ENCODE measurements at regions not wholly inside any gene's neighbourhood (a gene's known extent, or its start where the extent isn't known, plus 50 kb on each side); places are given as distances from the start of the nearest gene placed in this dataset.
"Not testable (repeated sequence)": the region's sequence is repeated elsewhere in the genome, so short reads cannot be mapped to it uniquely, and the experiment has no call there.

DNA sequence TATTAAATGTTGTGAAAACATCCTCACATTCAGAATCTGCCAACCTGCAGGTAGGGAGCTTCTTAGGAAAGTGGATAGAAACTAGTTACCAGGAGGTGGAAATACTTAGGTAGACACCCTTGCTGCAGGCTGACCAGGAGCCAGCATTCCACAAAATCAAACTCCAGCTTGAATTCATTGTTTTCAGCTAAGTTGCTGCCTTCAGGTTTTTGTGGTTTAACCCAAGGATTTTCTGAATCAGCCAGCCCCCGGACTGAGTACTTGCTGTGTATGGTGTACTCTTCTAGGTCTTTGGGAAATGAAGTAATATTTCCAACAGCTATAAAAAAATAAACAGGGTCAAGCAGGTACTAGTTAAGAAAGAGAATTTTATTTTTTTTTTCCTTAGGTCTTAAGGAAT lies 192.1 kb upstream of the CHST9 start:
- DNase-seq (ENCODE audit: low spot score) = no peak

DNA sequence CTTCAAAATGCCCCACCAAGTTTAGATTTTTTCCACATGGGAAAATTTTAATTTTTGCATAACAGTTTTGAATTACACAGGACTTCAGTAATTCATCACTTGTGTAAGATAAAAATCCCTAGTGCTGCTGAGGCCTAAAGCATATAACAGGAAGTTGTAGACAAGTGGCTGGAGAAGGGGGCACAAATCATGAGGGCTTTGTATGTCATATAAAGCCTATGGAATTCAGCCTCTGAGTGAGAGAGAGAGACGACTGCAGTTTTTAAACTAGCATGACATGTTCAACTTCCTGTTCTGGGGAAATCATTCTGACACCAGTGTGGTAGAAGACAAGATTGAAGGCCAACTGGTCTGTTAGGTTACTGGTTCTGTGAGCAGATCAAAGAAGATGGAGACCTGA lies 187.3 kb upstream of the CHST9 start:
- DNase-seq (ENCODE audit: low spot score) = no peak

DNA sequence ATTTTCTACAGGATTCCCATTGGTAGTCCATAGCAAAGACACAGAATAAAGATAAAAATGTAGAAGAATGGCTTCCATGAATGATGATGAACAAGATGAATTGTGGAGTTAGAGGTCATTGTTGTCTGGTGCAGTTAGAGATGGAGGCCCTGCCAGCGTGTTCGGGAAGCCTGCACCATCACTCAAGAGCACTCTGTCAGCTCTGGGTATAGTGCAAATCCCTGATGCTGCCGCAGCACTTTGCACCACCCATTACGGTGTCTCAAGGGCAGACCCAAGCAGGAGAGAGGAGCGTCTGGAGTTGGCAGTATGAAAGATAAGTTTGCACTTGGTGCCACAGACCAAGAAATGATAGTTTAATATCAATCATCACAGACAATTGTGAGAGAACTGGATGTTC lies 181.6 kb upstream of the CHST9 start:
- no peak for DNase-seq (ENCODE audit: low spot score)

DNA sequence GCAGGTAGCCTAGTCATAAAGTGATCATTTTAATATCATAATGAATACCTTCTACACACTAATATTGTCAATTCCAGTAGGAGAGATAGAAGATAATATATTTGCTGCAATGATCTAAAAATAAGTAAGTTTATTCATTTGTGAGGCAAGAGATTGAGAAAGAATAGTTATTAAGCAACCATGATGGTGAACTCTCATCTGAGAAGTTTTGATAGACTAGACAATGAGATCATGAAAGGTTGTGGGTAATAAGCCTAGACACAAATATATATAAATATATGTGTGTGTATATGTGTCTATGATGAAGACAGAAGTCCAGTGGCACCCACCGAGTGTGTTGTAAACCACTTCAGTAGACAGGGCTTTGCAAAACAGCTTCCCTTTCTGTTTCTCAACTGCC lies 181.0 kb upstream of the CHST9 start:
- DNase-seq (ENCODE audit: low spot score) = no peak

DNA sequence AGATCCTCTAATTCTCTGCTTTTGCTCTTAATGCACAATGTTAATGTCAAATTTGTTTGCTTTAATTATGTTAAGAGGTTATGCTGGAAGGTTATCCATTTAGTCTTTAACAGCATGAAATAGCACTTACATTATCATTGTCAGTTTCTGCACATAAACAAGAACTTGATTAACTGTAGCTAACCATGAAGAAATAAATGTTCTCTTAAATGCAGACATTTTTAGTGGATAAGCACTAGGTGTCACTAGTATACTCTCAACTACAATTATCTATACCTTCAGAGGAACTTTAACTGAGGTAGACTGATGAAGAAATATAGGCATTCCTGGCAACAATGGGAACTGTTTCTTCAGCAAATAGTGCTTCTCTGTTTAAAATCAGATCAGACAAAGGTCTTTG lies 178.8 kb upstream of the CHST9 start:
- DNase-seq (ENCODE audit: low spot score) = no peak

GRCh38 chr18:27361477-27361876 lies 176.4 kb upstream of the CHST9 start:
- DNase-seq (ENCODE audit: low spot score) = no peak

GRCh38 chr18:27355308-27355707 lies 170.2 kb upstream of the CHST9 start:
- no peak for DNase-seq (ENCODE audit: low spot score)

GRCh38 chr18:27353273-27353672 lies 168.2 kb upstream of the CHST9 start:
- no peak for DNase-seq (ENCODE audit: low spot score)

- DNase-seq (ENCODE audit: low spot score) = no peak
These were observed 164.3 kb upstream of the CHST9 start for GRCh38 chr18:27349284-27349882.

- DNase-seq (ENCODE audit: low spot score) = no peak
These were observed 146.5 kb upstream of the CHST9 start for GRCh38 chr18:27331606-27332005.

- DNase-seq (ENCODE audit: low spot score) = no peak
These were observed 129.9 kb upstream of the CHST9 start for GRCh38 chr18:27314996-27315395.

DNA sequence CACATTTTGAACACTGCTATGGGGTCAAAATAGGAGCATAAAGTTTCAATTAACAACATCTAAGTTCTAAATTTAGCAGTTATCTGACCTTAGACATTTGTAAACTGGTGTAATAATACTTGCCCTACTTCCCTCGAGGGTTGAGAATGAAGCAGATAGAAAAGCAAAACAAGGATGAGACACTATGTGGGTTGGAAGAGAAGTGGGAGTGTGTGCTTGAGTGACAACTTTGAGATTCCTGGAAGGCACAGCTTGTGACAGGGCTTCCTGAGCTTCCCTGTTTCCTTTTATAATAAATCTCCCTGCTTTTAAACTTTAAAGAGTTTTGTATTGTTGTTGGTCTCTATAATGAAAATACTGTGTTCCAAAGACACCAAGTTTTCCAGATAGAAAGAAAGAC lies 128.6 kb upstream of the CHST9 start:
- DNase-seq (ENCODE audit: low spot score) = no peak

- DNase-seq (ENCODE audit: low spot score) = no peak
These were observed 127.7 kb upstream of the CHST9 start for GRCh38 chr18:27312853-27313252.

DNA sequence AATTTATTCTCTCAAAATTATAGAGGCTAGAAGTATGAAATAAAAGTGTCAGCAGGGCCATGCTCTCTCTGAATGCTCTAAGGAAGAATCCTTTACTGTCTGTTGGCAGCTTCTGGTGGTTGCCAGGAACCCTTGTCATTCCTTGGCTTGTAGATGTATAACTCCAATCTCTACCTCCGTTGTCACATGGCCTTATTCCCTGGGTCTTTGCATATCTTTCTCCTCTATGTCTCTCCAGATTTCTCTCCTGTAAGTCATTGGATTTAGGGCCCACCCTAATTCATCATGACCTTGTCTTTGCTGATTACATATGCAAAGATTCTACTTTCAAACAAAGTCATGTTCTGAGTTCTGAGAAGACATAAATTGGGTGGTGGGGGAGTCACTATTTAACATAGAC lies 127.0 kb upstream of the CHST9 start:
- no peak for DNase-seq (ENCODE audit: low spot score)

GRCh38 chr18:27311114-27311513 lies 126.0 kb upstream of the CHST9 start:
- no peak for DNase-seq (ENCODE audit: low spot score)

- no peak for DNase-seq (ENCODE audit: low spot score)
These were observed 116.7 kb upstream of the CHST9 start for GRCh38 chr18:27301615-27302378.

DNA sequence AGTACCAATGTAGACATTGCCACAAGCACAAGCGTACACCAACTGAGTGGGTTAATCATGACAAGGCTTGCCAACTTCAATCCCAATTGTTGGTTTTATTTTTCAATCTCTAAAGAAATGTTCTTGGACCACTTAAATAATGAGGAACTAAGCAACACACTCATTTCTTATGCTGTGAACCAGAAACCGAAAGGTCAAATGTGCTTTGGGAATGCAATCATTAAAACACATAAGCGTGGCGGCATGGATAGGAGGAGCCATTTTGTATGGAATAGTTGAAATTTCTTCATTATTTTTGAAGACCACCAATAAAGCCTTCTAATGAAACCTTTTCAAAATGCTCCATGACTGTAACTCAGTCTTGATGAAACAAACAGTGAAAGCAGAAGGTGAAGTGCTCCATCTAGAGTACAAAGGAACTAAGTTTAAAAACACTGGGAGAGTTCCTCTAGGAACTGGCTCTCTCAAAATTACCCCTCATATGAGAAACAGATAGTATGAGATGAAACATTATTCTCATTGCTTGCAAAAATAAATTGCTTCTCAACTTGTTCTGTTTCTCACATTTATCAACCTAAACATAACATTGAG lies 113.2 kb upstream of the CHST9 start:
- DNase-seq (ENCODE audit: low spot score) = no peak

DNA sequence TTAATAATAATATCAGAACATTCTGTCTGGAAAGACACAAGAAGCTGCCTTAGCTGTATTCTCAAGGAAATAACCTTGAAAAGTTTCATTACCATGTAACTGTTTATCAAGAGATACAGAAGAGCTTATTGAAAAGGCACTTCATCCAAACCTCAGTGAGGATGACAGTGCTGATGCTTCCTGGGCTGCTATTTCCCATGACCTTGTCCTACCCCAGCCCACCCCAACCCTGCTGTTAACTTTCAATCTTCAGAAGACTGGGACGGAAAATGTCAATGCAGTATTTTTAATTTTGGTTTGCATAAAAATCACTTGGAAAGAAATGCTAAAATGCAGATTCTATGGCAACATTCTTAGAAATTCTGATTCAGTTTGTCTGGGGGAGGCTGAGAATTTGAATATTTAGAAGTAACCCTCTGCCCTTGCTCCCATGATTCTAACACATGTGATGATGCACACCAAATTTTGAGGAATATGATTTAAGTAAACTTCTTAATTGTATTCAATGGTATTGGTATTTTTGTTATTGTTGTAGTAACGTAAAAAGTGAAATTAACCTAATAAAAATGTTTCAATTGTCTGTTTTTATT lies 101.0 kb upstream of the CHST9 start:
- not testable (repeated sequence) for DNase-seq (ENCODE audit: low spot score)

DNA sequence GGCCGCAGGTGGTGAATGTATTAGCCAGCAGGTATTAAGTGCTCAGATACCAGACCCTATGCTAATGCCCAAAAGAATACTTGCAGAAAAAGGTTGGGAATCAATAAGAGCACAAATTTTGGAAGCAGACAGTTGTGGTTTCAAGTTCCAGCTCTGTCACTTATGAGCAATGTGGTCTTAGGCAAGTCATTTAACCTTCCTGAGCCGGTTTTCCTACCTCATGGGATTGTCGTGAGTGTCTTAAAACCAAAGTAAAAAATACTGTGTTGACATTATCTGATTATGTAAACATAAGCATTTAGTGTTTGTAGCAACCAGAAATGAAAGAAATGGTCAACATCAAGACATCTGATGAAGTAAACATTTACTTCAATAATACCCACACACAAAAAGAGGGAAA lies 93.0 kb upstream of the CHST9 start:
- no peak for DNase-seq (ENCODE audit: low spot score)

DNA sequence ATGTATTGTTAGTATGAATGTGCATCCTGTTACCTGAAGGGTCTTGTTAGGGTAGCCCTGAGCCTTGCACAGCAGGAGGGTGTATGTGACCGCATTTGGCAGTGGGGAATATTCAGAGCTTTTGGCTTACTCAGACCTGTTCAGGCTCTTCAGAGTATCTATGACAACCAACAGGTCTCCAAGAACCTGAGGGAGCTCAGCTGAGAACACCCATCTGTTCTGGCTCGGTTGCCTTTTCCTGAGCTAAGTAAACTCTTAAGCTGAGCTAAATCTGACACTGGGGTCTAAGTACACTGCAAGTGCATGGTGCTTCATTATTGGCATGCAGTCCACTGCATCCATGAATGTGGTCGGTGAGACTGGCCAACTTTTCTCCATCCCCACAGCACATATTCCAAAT lies 92.4 kb upstream of the CHST9 start:
- no peak for DNase-seq (ENCODE audit: low spot score)

GRCh38 chr18:27276886-27277285 lies 91.8 kb upstream of the CHST9 start:
- DNase-seq (ENCODE audit: low spot score) = no peak

DNA sequence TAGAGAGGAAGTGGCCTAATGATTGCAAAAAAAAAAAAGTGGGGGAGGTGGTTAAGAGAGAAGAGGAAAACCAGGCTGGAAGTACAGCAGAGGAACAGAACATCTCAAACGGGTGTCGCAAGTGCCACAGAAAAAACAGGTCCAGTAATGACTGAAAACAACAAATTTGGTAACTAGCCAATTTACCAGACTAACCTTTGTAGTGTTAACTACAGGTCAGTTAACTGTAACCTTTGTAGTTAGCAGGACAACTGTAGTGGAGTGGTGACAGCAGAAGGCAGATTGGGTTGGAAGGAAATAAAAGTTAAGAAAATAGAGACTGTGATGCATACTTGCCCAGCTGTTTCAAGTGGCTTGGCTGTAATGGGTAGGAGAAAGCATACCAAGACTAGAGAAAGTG lies 91.4 kb upstream of the CHST9 start:
- no peak for DNase-seq (ENCODE audit: low spot score)

GRCh38 chr18:27274901-27275300 lies 89.8 kb upstream of the CHST9 start:
- no peak for DNase-seq (ENCODE audit: low spot score)

Measured in CD4-positive, alpha-beta T cell treated with Interleukin-2 at 100 ng/mL for 4 hours (primary cell).